Testis (tissue), 2 donors: ENCODE measurements at regions not wholly inside any gene's neighbourhood (a gene's known extent, or its start where the extent isn't known, plus 50 kb on each side); places are given as distances from the start of the nearest gene placed in this dataset.

Source experiments
- DNase-seq: peaks from one replicate; pipeline ENCODE4 v3.0.0-alpha.2; 2019
- H3K27ac ChIP-seq, 2 donors: fragments of 200-600 bp; sonication (generic); one replicate each; pipeline ENCODE4 v1.5.1; 2019
- H3K27me3 ChIP-seq: fragments of 200-600 bp; sonication (generic); one replicate; pipeline ENCODE4 v1.5.1; 2019
- H3K36me3 ChIP-seq: fragments of 200-600 bp; sonication (generic); one replicate; pipeline ENCODE4 v1.5.1; 2017; ENCODE audit warnings: low read depth; ENCODE audit errors: missing control alignments
- H3K4me1 ChIP-seq: fragments of 200-600 bp; sonication (generic); one replicate; pipeline ENCODE4 v1.5.1; 2019
- H3K4me3 ChIP-seq, 2 donors: fragments of 200-600 bp; sonication (generic); one replicate each; pipeline ENCODE4 v1.5.1; 2017 to 2019
- H3K9me3 ChIP-seq: fragments of 200-600 bp; sonication (generic); one replicate; pipeline ENCODE4 v1.5.1; 2017
- CTCF ChIP-seq, 3 experiments: fragments of 450-650 bp in 2 of 3; fragments of 200-600 bp in 1 of 3; sonication (generic) in 1 of 3; IDR thresholded peaks; one replicate each; pipeline ENCODE4 v1.5.1; 2016 to 2019; ENCODE audit warnings: antibody characterized with exemption in 3 of 3, mild to moderate bottlenecking in 2 of 3, moderate library complexity in 1 of 3
- POLR2A ChIP-seq: fragments of 450-650 bp; IDR thresholded peaks from one replicate; pipeline ENCODE4 v1.6.1; 2017; ENCODE audit warnings: antibody characterized with exemption, mild to moderate bottlenecking, moderate library complexity
- WGBS, 2 donors: methylation state at CpG; one replicate each; pipeline ENCODE4 v1.1.5; 2018; 5-methylcytosine and 5-hydroxymethylcytosine counted together
- intact Hi-C: fragments of 100-400 bp; cut with DNase I; formaldehyde crosslinking; loops from one replicate; pipeline ENCODE4 v1.15.1; 2023; ENCODE audit warnings: low total_unique reads

- Histone ChIP-seq H3K4me3 (no peak overlapping the region), H3K4me1 (no peaks in the 10 kb centered on the region), H3K9me3 (no peaks in the 10 kb centered on the region), H3K36me3 (no peaks in the 10 kb centered on the region), H3K27me3 (no peaks in the 10 kb centered on the region), H3K27ac (no peak overlapping the region)
- WGBS, 2 donors: 66 to 92% methylated on average over 1 of the region's 1 CpG
- no peak for TF ChIP-seq CTCF (IDR thresholded peaks at IDR 0.05)
- no peak for TF ChIP-seq POLR2A
- no peak for DNase-seq
- intact Hi-C loops: no loop called here
These were observed 1332.2 kb upstream of the FLRT2 start for GRCh38 chr14:84197704-84198103.

GRCh38 chr14:84202486-84202885 lies 1327.5 kb upstream of the FLRT2 start:
- no peaks in the 10 kb centered on the region for H3K36me3 ChIP-seq
- H3K9me3 ChIP-seq: no peaks in the 10 kb centered on the region
- no peak overlapping the region for H3K4me3 ChIP-seq
- TF ChIP-seq CTCF (IDR thresholded peaks at IDR 0.05) (no peak), POLR2A (no peak)
- DNase-seq: no peak
- H3K27ac ChIP-seq: no peak overlapping the region
- 42 to 50% methylated on average over 2 of the region's 2 CpGs for WGBS, 2 donors
- intact Hi-C loops: no loop called here
- H3K27me3 ChIP-seq: no peaks in the 10 kb centered on the region
- H3K4me1 ChIP-seq: no peaks in the 10 kb centered on the region

- Histone ChIP-seq H3K4me3 (no peak overlapping the region), H3K27ac (no peak overlapping the region), H3K4me1 (no peaks in the 10 kb centered on the region), H3K36me3 (no peaks in the 10 kb centered on the region), H3K27me3 (no peaks in the 10 kb centered on the region), H3K9me3 (no peaks in the 10 kb centered on the region)
- TF ChIP-seq CTCF (IDR thresholded peaks at IDR 0.05): no peak
- no peak for TF ChIP-seq POLR2A
- intact Hi-C loops: no loop called here
- DNase-seq: no peak
These were observed 1326.0 kb upstream of the FLRT2 start for GRCh38 chr14:84203896-84204295.

GRCh38 chr14:84208451-84208850 lies 1321.5 kb upstream of the FLRT2 start:
- Histone ChIP-seq H3K36me3 (no peaks in the 10 kb centered on the region), H3K27ac (no peak overlapping the region), H3K9me3 (no peaks in the 10 kb centered on the region), H3K27me3 (no peaks in the 10 kb centered on the region), H3K4me1 (no peaks in the 10 kb centered on the region), H3K4me3 (no peak overlapping the region)
- 73 to 84% methylated on average over 7 of the region's 7 CpGs for WGBS, 2 donors
- intact Hi-C loops: no loop called here
- TF ChIP-seq CTCF (IDR thresholded peaks at IDR 0.05): no peak
- TF ChIP-seq POLR2A: no peak
- no peak for DNase-seq

GRCh38 chr14:84209031-84209430 lies 1320.9 kb upstream of the FLRT2 start:
- no peaks in the 10 kb centered on the region for H3K4me1 ChIP-seq
- 68 to 84% methylated on average over 1 of the region's 1 CpG for WGBS, 2 donors
- H3K36me3 ChIP-seq: no peaks in the 10 kb centered on the region
- H3K27me3 ChIP-seq: no peaks in the 10 kb centered on the region
- H3K4me3 ChIP-seq: no peak overlapping the region
- DNase-seq: no peak
- TF ChIP-seq POLR2A: no peak
- no peak for TF ChIP-seq CTCF (IDR thresholded peaks at IDR 0.05)
- no peak overlapping the region for H3K27ac ChIP-seq
- no peaks in the 10 kb centered on the region for H3K9me3 ChIP-seq
- intact Hi-C loops: no loop called here
